Endodermal cell (in vitro differentiated cells): ENCODE measurements at regions not wholly inside any gene's neighbourhood (a gene's known extent, or its start where the extent isn't known, plus 50 kb on each side); places are given as distances from the start of the nearest gene placed in this dataset.

ENCODE experiments used
- DNase-seq: peaks from one replicate; pipeline ENCODE4 v3.0.0-alpha.2; 2017
- H3K27ac ChIP-seq: 2 replicates; pipeline ENCODE4 v1.5.1; 2013; ENCODE audit warnings: mild to moderate bottlenecking, low read depth, low read length, moderate library complexity
- H3K27me3 ChIP-seq: 2 replicates; pipeline ENCODE4 v1.6.1; 2013; ENCODE audit warnings: mild to moderate bottlenecking, low read length, moderate library complexity; ENCODE audit not compliant: insufficient read depth, control insufficient read depth, poor library complexity, severe bottlenecking
- H3K36me3 ChIP-seq: 2 replicates; pipeline ENCODE4 v1.7.0; 2013; ENCODE audit warnings: mild to moderate bottlenecking, low read length, moderate library complexity; ENCODE audit not compliant: control insufficient read depth, insufficient read depth
- H3K4me1 ChIP-seq: one replicate; pipeline ENCODE4 v1.7.0; 2013; ENCODE audit warnings: low read length; ENCODE audit not compliant: control insufficient read depth, insufficient read depth
- H3K4me3 ChIP-seq: 2 replicates; pipeline ENCODE4 v1.5.1; 2013; ENCODE audit warnings: mild to moderate bottlenecking, low read length, moderate library complexity
- H3K9ac ChIP-seq: 2 replicates; pipeline ENCODE4 v1.6.1; 2013; ENCODE audit warnings: mild to moderate bottlenecking, low read length, moderate library complexity; ENCODE audit not compliant: poor library complexity, severe bottlenecking; ENCODE audit errors: extremely low read depth
- H3K9me3 ChIP-seq: 2 replicates; pipeline ENCODE4 v1.6.1; 2013; ENCODE audit warnings: mild to moderate bottlenecking, low read length, moderate library complexity; ENCODE audit not compliant: control insufficient read depth
- H3K27ac Mint-ChIP-seq: 2 replicates; pipeline ENCODE4 v1.8.0; 2020; ENCODE audit warnings: mixed read lengths
- H3K27me3 Mint-ChIP-seq: 2 replicates; pipeline ENCODE4 v1.8.0; 2021; ENCODE audit warnings: mild to moderate bottlenecking, mixed read lengths; ENCODE audit not compliant: insufficient read depth
- H3K36me3 Mint-ChIP-seq: 2 replicates; pipeline ENCODE4 v1.8.0; 2020; ENCODE audit warnings: low read depth, mixed read lengths
- H3K4me1 Mint-ChIP-seq: 2 replicates; pipeline ENCODE4 v1.8.0; 2020; ENCODE audit warnings: mixed read lengths
- H3K4me3 Mint-ChIP-seq: 2 replicates; pipeline ENCODE4 v1.8.0; 2020; ENCODE audit warnings: mild to moderate bottlenecking, moderate library complexity, mixed read lengths
- H3K9me3 Mint-ChIP-seq: 2 replicates; pipeline ENCODE4 v1.8.0; 2020; ENCODE audit warnings: mild to moderate bottlenecking, mixed read lengths
- CTCF ChIP-seq: fragments of 200-600 bp; sonication (generic); conservative IDR thresholded peaks from 2 replicates; pipeline ENCODE4 v1.5.0; 2021; ENCODE audit warnings: antibody characterized with exemption, mild to moderate bottlenecking
- WGBS, 2 experiments: methylation state at CpG; one replicate each; pipeline versions ENCODE4 v1.1.5 to v1.1.7; 2013; ENCODE audit warnings: missing lambda C conversion rate in 2 of 2, mixed read lengths in 1 of 2; ENCODE audit not compliant: insufficient coverage in 1 of 2, insufficient read length in 1 of 2; 5-methylcytosine and 5-hydroxymethylcytosine counted together

- TF ChIP-seq CTCF, result no peak
- H3K4me1 Mint-ChIP-seq, result no peaks in the 10 kb centered on the region
- H3K9me3 ChIP-seq, result peaks cover 2% of the 10 kb centered on the region
- no peak for DNase-seq
- H3K9me3 Mint-ChIP-seq, result peaks cover 2% of the 10 kb centered on the region
- H3K36me3 ChIP-seq, result no peaks in the 10 kb centered on the region
- H3K4me3 ChIP-seq, result no peak overlapping the region
- H3K9ac ChIP-seq, result no peak overlapping the region
- no peaks in the 10 kb centered on the region for H3K27me3 ChIP-seq
- no peak overlapping the region for H3K4me3 Mint-ChIP-seq
- no peak overlapping the region for H3K27ac Mint-ChIP-seq
- no peaks in the 10 kb centered on the region for H3K4me1 ChIP-seq
- H3K27ac ChIP-seq, result no peak overlapping the region
- no peaks in the 10 kb centered on the region for H3K27me3 Mint-ChIP-seq
- H3K36me3 Mint-ChIP-seq, result no peaks in the 10 kb centered on the region
- WGBS, 2 experiments, result 93 to 94% methylated on average over 1 to 5 of the region's 5 CpGs
Measured at GRCh38 chr13:34034411-34034810, 216.5 kb downstream of the RFC3 start.

GRCh38 chr13:34035178-34035577 lies 217.2 kb downstream of the RFC3 start:
- no peak overlapping the region for H3K27ac Mint-ChIP-seq
- Histone ChIP-seq H3K4me3 (no peak overlapping the region), H3K9ac (no peak overlapping the region), H3K27ac (no peak overlapping the region), H3K4me1 (no peaks in the 10 kb centered on the region), H3K9me3 (no peaks in the 10 kb centered on the region), H3K36me3 (no peaks in the 10 kb centered on the region), H3K27me3 (no peaks in the 10 kb centered on the region)
- H3K36me3 Mint-ChIP-seq, result no peaks in the 10 kb centered on the region
- H3K9me3 Mint-ChIP-seq, result no peaks in the 10 kb centered on the region
- no peak for DNase-seq
- no peak overlapping the region for H3K4me3 Mint-ChIP-seq
- no peaks in the 10 kb centered on the region for H3K4me1 Mint-ChIP-seq
- H3K27me3 Mint-ChIP-seq, result no peaks in the 10 kb centered on the region
- TF ChIP-seq CTCF, result no peak
- 87 to 95% methylated on average over 4 of the region's 4 CpGs for WGBS, 2 experiments

- H3K9ac ChIP-seq, result no peak overlapping the region
- Mint-ChIP-seq H3K36me3 (no peaks in the 10 kb centered on the region), H3K27me3 (no peaks in the 10 kb centered on the region), H3K27ac (no peak overlapping the region), H3K4me1 (no peaks in the 10 kb centered on the region), H3K9me3 (no peaks in the 10 kb centered on the region), H3K4me3 (no peak overlapping the region)
- no peak for DNase-seq
- WGBS, 2 experiments, result 92 to 97% methylated on average over 3 of the region's 3 CpGs
- no peak overlapping the region for H3K27ac ChIP-seq
- H3K4me3 ChIP-seq, result no peak overlapping the region
- no peaks in the 10 kb centered on the region for H3K36me3 ChIP-seq
- no peaks in the 10 kb centered on the region for H3K9me3 ChIP-seq
- H3K27me3 ChIP-seq, result no peaks in the 10 kb centered on the region
- no peak for TF ChIP-seq CTCF
- H3K4me1 ChIP-seq, result no peaks in the 10 kb centered on the region
Measured at GRCh38 chr13:34035676-34036325, 217.9 kb downstream of the RFC3 start.
